ENCODE measurements at regions not wholly inside any gene's neighbourhood (a gene's known extent, or its start where the extent isn't known, plus 50 kb on each side); places are given as distances from the start of the nearest gene placed in this dataset.

DNA sequence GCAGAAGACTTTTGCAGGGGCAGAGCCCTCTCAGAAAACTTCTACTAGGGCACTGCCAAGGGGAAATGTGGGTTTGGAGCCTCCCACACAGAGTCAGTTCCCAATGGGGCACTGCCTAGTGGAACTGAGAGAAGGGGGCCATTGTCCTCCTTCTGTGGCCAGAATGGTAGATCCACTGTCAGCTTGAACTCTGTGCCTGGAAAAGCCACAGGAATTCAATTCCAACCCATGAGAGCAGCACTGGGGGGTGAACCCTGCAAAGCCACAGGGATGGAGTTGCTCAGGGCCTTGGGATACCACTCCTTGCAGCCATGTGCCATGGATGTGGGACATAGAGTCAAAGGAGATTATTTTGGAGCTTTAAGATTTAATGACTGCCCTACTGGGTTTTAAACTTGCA is 262.2 kb upstream of the SEMA3C start:
- TF ChIP-seq ZNF837 (tag by site-specific recombination; IDR thresholded peaks at IDR 0.05): no peak
- no peak for TF ChIP-seq TRIM28 (IDR thresholded peaks at IDR 0.05; ENCODE audit: borderline replicate concordance, low read length)
- TF ChIP-seq SALL2 (tag by site-specific recombination; IDR thresholded peaks at IDR 0.05; ENCODE audit: borderline replicate concordance): no peak
- TF ChIP-seq HOXC10 (CRISPR knock-in tag; IDR thresholded peaks at IDR 0.05): no peak
- TF ChIP-seq, protein P1, sequence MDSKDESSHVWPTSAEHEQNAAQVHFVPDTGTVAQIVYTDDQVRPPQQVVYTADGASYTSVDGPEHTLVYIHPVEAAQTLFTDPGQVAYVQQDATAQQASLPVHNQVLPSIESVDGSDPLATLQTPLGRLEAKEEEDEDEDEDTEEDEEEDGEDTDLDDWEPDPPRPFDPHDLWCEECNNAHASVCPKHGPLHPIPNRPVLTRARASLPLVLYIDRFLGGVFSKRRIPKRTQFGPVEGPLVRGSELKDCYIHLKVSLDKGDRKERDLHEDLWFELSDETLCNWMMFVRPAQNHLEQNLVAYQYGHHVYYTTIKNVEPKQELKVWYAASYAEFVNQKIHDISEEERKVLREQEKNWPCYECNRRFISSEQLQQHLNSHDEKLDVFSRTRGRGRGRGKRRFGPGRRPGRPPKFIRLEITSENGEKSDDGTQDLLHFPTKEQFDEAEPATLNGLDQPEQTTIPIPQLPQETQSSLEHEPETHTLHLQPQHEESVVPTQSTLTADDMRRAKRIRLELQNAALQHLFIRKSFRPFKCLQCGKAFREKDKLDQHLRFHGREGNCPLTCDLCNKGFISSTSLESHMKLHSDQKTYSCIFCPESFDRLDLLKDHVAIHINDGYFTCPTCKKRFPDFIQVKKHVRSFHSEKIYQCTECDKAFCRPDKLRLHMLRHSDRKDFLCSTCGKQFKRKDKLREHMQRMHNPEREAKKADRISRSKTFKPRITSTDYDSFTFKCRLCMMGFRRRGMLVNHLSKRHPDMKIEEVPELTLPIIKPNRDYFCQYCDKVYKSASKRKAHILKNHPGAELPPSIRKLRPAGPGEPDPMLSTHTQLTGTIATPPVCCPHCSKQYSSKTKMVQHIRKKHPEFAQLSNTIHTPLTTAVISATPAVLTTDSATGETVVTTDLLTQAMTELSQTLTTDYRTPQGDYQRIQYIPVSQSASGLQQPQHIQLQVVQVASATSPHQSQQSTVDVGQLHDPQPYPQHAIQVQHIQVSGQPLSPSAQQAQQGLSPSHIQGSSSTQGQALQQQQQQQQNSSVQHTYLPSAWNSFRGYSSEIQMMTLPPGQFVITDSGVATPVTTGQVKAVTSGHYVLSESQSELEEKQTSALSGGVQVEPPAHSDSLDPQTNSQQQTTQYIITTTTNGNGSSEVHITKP (tag by site-specific recombination; IDR thresholded peaks at IDR 0.05): no peak
- TF ChIP-seq ZNF707 (tag by site-specific recombination; IDR thresholded peaks at IDR 0.05): no peak
- TF ChIP-seq ZNF175 (tag by site-specific recombination; IDR thresholded peaks at IDR 0.05): no peak
- no peak for TF ChIP-seq GLI4 (tag by site-specific recombination; IDR thresholded peaks at IDR 0.05)
- no peak for TF ChIP-seq GFI1B (tag by site-specific recombination; IDR thresholded peaks at IDR 0.05)
- no peak for TF ChIP-seq ZNF514 (tag by site-specific recombination; IDR thresholded peaks at IDR 0.05)
- TF ChIP-seq ZNF174 (tag by site-specific recombination; IDR thresholded peaks at IDR 0.05): no peak
- Histone ChIP-seq H3K9me3 (ENCODE audit: control insufficient read depth, insufficient read depth, low read depth, low read length) (no peaks in the 10 kb centered on the region), H3K36me3 (ENCODE audit: control insufficient read depth in 2 of 2, insufficient read depth in 1 of 2, low read length in 2 of 2) (no peaks in the 10 kb centered on the region), H3K4me3 (ENCODE audit: low read depth, low read length) (no peak overlapping the region), H3K27ac (ENCODE audit: extremely low read depth, low read depth, low read length) (no peak overlapping the region), H3K4me1 (ENCODE audit: control insufficient read depth, insufficient read depth, low read length) (no peaks in the 10 kb centered on the region)
- POLR2A ChIA-PET: no interaction called here
- CTCF ChIA-PET: no interaction called here

DNA sequence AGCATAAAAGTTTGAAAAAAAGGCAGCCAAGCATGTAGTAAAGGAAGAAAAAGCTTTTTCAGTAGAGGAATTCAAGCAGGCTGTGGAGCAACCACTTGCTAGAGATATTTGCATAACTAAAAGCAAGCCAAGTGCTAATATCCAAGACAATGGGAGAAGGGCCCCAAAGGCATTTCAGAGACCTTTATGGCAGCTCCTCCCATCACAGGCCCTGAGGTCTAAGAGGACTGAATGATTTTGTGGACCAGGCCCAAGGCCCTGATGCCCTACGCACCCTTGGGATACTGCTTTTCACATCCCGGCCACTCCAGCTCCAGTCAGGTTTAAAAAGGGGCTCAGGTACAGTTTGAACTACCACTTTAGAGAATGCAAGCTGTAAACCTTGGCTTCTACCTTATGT is 261.7 kb upstream of the SEMA3C start:
- Histone ChIP-seq H3K9me3 (ENCODE audit: control insufficient read depth, insufficient read depth, low read depth, low read length) (no peaks in the 10 kb centered on the region), H3K4me1 (ENCODE audit: control insufficient read depth, insufficient read depth, low read length) (peaks cover 3% of the 10 kb centered on the region; the same call in 1 of the 2 replicates), H3K36me3 (ENCODE audit: control insufficient read depth in 2 of 2, insufficient read depth in 1 of 2, low read length in 2 of 2) (no peaks in the 10 kb centered on the region), H3K4me3 (ENCODE audit: low read depth, low read length) (no peak overlapping the region), H3K27ac (ENCODE audit: extremely low read depth, low read depth, low read length) (no peak overlapping the region)
- POLR2A ChIA-PET: no interaction called here
- CTCF ChIA-PET: no interaction called here
- TF ChIP-seq YY1 (tag by site-specific recombination; IDR thresholded peaks at IDR 0.05): no peak
- TF ChIP-seq ZNF585B (tag by site-specific recombination; IDR thresholded peaks at IDR 0.05): peak; percentile 65

DNA sequence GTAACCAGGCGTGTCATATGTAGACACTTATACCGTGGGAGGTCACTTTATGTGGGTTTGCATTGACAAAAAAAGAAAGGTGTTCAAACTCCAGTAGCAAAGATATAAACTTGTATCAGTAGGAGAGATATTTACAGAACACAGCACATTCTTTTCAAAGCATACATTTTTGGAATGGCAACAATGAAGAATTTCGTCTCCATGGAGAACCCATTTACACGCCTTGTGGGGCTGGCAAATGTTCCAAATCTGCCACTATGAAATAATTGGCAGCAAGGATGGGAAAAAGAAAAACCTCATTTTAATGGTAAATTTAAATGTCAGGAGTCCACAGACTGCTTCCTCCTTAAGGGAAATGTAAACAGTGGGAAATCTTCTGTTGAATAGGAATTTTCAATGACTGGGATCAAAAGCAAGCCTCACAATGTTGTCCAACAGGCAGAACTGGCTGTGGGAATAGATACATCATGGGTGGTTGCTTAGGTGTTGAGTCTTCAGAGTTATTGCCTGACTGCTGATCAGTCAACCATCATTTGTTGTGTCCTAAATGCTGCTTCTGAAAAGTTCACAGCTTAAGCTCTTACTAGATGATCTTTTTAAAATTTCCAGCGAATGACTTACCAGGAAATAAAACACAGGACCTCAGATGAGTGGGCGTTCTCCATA is 256.6 kb upstream of the SEMA3C start:
- ChIA-PET POLR2A (interaction anchor here (0.7 kb wide), 1 partner anchor 15 kb away, joined by 3 read pairs; no protein-coding TSS in a partner anchor), CTCF (no interaction called here)
- H3K36me3 ChIP-seq (ENCODE audit: control insufficient read depth in 2 of 2, insufficient read depth in 1 of 2, low read length in 2 of 2): no peaks in the 10 kb centered on the region
- no peak overlapping the region for H3K4me3 ChIP-seq (ENCODE audit: low read depth, low read length)
- H3K4me1 ChIP-seq (ENCODE audit: control insufficient read depth, insufficient read depth, low read length): peaks cover 9% of the 10 kb centered on the region; the same call in 1 of the 2 replicates
- H3K27ac ChIP-seq (ENCODE audit: extremely low read depth, low read depth, low read length): no peak overlapping the region
- no peaks in the 10 kb centered on the region for H3K9me3 ChIP-seq (ENCODE audit: control insufficient read depth, insufficient read depth, low read depth, low read length)
- TF ChIP-seq ZNF114 (tag by site-specific recombination; IDR thresholded peaks at IDR 0.05) (no peak), ZNF23 (tag by site-specific recombination; IDR thresholded peaks at IDR 0.05; ENCODE audit: borderline replicate concordance) (no peak), TRIM28 (IDR thresholded peaks at IDR 0.05; ENCODE audit: borderline replicate concordance, low read length) (no peak), ZNF146 (tag by site-specific recombination; IDR thresholded peaks at IDR 0.05) (no peak), ZNF324 (tag by site-specific recombination; IDR thresholded peaks at IDR 0.05) (no peak)
- TF ChIP-seq, protein P2, sequence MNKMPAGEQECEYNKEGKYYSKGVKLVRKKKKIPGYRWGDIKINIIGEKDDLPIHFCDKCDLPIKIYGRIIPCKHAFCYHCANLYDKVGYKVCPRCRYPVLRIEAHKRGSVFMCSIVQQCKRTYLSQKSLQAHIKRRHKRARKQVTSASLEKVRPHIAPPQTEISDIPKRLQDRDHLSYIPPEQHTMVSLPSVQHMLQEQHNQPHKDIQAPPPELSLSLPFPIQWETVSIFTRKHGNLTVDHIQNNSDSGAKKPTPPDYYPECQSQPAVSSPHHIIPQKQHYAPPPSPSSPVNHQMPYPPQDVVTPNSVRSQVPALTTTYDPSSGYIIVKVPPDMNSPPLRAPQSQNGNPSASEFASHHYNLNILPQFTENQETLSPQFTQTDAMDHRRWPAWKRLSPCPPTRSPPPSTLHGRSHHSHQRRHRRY (tag by site-specific recombination; IDR thresholded peaks at IDR 0.05): no peak
- TF ChIP-seq, protein P3, sequence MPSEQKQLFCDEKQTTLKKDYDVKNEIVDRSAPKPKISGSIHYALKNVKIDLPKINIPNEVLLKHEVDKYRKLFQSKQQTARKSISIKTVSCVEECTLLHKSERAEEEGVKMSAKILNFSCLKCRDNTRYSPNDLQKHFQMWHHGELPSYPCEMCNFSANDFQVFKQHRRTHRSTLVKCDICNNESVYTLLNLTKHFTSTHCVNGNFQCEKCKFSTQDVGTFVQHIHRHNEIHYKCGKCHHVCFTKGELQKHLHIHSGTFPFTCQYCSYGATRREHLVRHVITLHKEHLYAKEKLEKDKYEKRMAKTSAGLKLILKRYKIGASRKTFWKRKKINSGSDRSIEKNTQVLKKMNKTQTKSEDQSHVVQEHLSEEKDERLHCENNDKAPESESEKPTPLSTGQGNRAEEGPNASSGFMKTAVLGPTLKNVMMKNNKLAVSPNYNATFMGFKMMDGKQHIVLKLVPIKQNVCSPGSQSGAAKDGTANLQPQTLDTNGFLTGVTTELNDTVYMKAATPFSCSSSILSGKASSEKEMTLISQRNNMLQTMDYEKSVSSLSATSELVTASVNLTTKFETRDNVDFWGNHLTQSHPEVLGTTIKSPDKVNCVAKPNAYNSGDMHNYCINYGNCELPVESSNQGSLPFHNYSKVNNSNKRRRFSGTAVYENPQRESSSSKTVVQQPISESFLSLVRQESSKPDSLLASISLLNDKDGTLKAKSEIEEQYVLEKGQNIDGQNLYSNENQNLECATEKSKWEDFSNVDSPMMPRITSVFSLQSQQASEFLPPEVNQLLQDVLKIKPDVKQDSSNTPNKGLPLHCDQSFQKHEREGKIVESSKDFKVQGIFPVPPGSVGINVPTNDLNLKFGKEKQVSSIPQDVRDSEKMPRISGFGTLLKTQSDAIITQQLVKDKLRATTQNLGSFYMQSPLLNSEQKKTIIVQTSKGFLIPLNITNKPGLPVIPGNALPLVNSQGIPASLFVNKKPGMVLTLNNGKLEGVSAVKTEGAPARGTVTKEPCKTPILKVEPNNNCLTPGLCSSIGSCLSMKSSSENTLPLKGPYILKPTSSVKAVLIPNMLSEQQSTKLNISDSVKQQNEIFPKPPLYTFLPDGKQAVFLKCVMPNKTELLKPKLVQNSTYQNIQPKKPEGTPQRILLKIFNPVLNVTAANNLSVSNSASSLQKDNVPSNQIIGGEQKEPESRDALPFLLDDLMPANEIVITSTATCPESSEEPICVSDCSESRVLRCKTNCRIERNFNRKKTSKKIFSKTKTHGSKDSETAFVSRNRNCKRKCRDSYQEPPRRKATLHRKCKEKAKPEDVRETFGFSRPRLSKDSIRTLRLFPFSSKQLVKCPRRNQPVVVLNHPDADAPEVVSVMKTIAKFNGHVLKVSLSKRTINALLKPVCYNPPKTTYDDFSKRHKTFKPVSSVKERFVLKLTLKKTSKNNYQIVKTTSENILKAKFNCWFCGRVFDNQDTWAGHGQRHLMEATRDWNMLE (tag by site-specific recombination; conservative IDR thresholded peaks at IDR 0.05; ENCODE audit: low read depth): no peak
- TF ChIP-seq, protein P4, sequence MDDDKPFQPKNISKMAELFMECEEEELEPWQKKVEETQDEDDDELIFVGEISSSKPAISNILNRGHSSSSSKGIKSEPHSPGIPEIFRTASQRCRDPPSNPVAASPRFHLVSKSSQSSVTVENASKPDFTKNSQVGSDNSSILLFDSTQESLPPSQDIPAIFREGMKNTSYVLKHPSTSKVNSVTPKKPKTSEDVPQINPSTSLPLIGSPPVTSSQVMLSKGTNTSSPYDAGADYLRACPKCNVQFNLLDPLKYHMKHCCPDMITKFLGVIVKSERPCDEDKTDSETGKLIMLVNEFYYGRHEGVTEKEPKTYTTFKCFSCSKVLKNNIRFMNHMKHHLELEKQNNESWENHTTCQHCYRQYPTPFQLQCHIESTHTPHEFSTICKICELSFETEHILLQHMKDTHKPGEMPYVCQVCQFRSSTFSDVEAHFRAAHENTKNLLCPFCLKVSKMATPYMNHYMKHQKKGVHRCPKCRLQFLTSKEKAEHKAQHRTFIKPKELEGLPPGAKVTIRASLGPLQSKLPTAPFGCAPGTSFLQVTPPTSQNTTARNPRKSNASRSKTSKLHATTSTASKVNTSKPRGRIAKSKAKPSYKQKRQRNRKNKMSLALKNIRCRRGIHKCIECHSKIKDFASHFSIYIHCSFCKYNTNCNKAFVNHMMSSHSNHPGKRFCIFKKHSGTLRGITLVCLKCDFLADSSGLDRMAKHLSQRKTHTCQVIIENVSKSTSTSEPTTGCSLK (tag by site-specific recombination; IDR thresholded peaks at IDR 0.05): no peak
